ENCODE measurements at regions not wholly inside any gene's neighbourhood (a gene's known extent, or its start where the extent isn't known, plus 50 kb on each side); places are given as distances from the start of the nearest gene placed in this dataset.

- Histone ChIP-seq H3K9me3 (peaks cover 4% of the 10 kb centered on the region; the same call in 1 of the 3 replicates), H3K4me3 (no peak overlapping the region), H3K27ac (no peak overlapping the region), H3K4me1 (no peaks in the 10 kb centered on the region), H3K4me2 (no peak overlapping the region)
- FAIRE-seq (no peak), DNase-seq (ENCODE audit: low read depth in 1 of 2, low spot score in 1 of 2) (no peak), ATAC-seq (no peak)
- CTCF ChIA-PET: interaction anchor here (0.6 kb wide), 1 partner anchor 14 kb away, joined by 3 read pairs; no protein-coding TSS in a partner anchor
- TF ChIP-seq EP300 (IDR thresholded peaks at IDR 0.05) (no peak), HEYL (CRISPR knock-in tag; IDR thresholded peaks at IDR 0.05) (no peak), ELK1 (IDR thresholded peaks at IDR 0.05; ENCODE audit: low read depth, low read length) (no peak)
- WGBS (ENCODE audit: missing lambda C conversion rate): 0% methylated on average over 2 of the region's 2 CpGs
- POLR2A ChIA-PET: no interaction called here
Observed at GRCh38 chr19:28537079-28537478, 675.9 kb downstream of the UQCRFS1 start.

- no peak overlapping the region for H3K27ac ChIP-seq
- ChIA-PET POLR2A (no interaction called here), CTCF (no interaction called here)
- no peak overlapping the region for H3K4me2 ChIP-seq
- H3K4me1 ChIP-seq: no peaks in the 10 kb centered on the region
- H3K9me3 ChIP-seq: peaks cover 5% of the 10 kb centered on the region; the same call in 1 of the 3 replicates
- 2% methylated on average over 1 of the region's 1 CpG for WGBS (ENCODE audit: missing lambda C conversion rate)
- FAIRE-seq (peak; percentile 86), DNase-seq (ENCODE audit: low read depth in 1 of 2, low spot score in 1 of 2) (no peak), ATAC-seq (no peak)
- TF ChIP-seq BHLHE40 (IDR thresholded peaks at IDR 0.05; ENCODE audit: low read depth, low read length) (no peak), PBX3 (IDR thresholded peaks at IDR 0.05) (no peak), FOSL2 (IDR thresholded peaks at IDR 0.05) (no peak), FOSL2 (CRISPR knock-in tag; IDR thresholded peaks at IDR 0.05) (no peak), MAZ (IDR thresholded peaks at IDR 0.05; ENCODE audit: borderline replicate concordance, low read depth, low read length) (no peak), E2F6 (IDR thresholded peaks at IDR 0.05; ENCODE audit: borderline replicate concordance, low read depth) (no peak), HEYL (CRISPR knock-in tag; IDR thresholded peaks at IDR 0.05) (no peak), SMC3 (IDR thresholded peaks at IDR 0.05) (no peak), TP53 (CRISPR knock-in tag; IDR thresholded peaks at IDR 0.05) (no peak), EHMT2 (IDR thresholded peaks at IDR 0.05; ENCODE audit: low read depth) (no peak)
- no peak overlapping the region for H3K4me3 ChIP-seq
Observed at GRCh38 chr19:28535352-28535775, 677.6 kb downstream of the UQCRFS1 start.

- under 1% methylated on average over 3 of the region's 3 CpGs for WGBS (ENCODE audit: missing lambda C conversion rate)
- no peak overlapping the region for H3K4me2 ChIP-seq
- ChIA-PET CTCF (no interaction called here), POLR2A (no interaction called here)
- ATAC-seq (no peak), DNase-seq (ENCODE audit: low read depth in 1 of 2, low spot score in 1 of 2) (no peak), FAIRE-seq (peak; percentile 18)
- peaks cover 9% of the 10 kb centered on the region; the same call in 1 of the 3 replicates for H3K9me3 ChIP-seq
- no peak overlapping the region for H3K4me3 ChIP-seq
- H3K27ac ChIP-seq: no peak overlapping the region
- TF ChIP-seq EHMT2 (IDR thresholded peaks at IDR 0.05; ENCODE audit: low read depth) (no peak), ELK1 (IDR thresholded peaks at IDR 0.05; ENCODE audit: low read depth, low read length) (no peak), ZSCAN20 (CRISPR knock-in tag; IDR thresholded peaks at IDR 0.05) (no peak), ESRRA (IDR thresholded peaks at IDR 0.05; ENCODE audit: borderline replicate concordance, low read length) (no peak), FOSL2 (IDR thresholded peaks at IDR 0.05) (no peak), FOSL2 (CRISPR knock-in tag; IDR thresholded peaks at IDR 0.05) (no peak), EHF (CRISPR knock-in tag; IDR thresholded peaks at IDR 0.05) (no peak), RCOR1 (IDR thresholded peaks at IDR 0.05; ENCODE audit: low read depth, low read length) (no peak), NR3C1 (IDR thresholded peaks at IDR 0.05) (no peak), ZFP36 (IDR thresholded peaks at IDR 0.05; ENCODE audit: borderline replicate concordance, partially characterized antibody) (no peak), E2F6 (IDR thresholded peaks at IDR 0.05; ENCODE audit: borderline replicate concordance, low read depth) (no peak), ZC3H11A (IDR thresholded peaks at IDR 0.05) (no peak), MAZ (IDR thresholded peaks at IDR 0.05; ENCODE audit: borderline replicate concordance, low read depth, low read length) (no peak), FOXS1 (CRISPR knock-in tag; IDR thresholded peaks at IDR 0.05) (no peak), ATOH8 (CRISPR knock-in tag; IDR thresholded peaks at IDR 0.05; ENCODE audit: low read depth) (no peak), PBX3 (IDR thresholded peaks at IDR 0.05) (no peak)
- no peaks in the 10 kb centered on the region for H3K4me1 ChIP-seq
Observed at GRCh38 chr19:28534766-28535351, 678.1 kb downstream of the UQCRFS1 start.

Measured in A549 (cell line).